Hepatocyte (in vitro differentiated cells): ENCODE measurements at regions not wholly inside any gene's neighbourhood (a gene's known extent, or its start where the extent isn't known, plus 50 kb on each side); places are given as distances from the start of the nearest gene placed in this dataset.
"Not testable (repeated sequence)": the region's sequence is repeated elsewhere in the genome, so short reads cannot be mapped to it uniquely, and the experiment has no call there.

Experiments
- DNase-seq: peaks from one replicate; pipeline ENCODE4 v3.0.0-alpha.2; 2016; ENCODE audit warnings: low spot score
- H2AFZ ChIP-seq: fragments of 200-600 bp; sonication (generic); 2 replicates; pipeline ENCODE4 v1.6.0; 2016; ENCODE audit warnings: antibody characterized with exemption, mild to moderate bottlenecking
- H3K27ac ChIP-seq: fragments of 200-600 bp; sonication (generic); 2 replicates; pipeline ENCODE4 v1.5.1; 2016; ENCODE audit warnings: mild to moderate bottlenecking
- H3K27me3 ChIP-seq: fragments of 200-600 bp; sonication (generic); 2 replicates; pipeline ENCODE4 v1.6.1; 2016
- H3K36me3 ChIP-seq: fragments of 200-600 bp; sonication (generic); replicated peaks from 2 replicates; pipeline ENCODE4 v1.5.1; 2016; ENCODE audit warnings: low read depth; ENCODE audit not compliant: insufficient read depth
- H3K4me1 ChIP-seq: fragments of 200-600 bp; sonication (generic); 2 replicates; pipeline ENCODE4 v1.5.1; 2016; ENCODE audit warnings: mild to moderate bottlenecking, moderate library complexity; ENCODE audit not compliant: insufficient read depth
- H3K4me2 ChIP-seq: fragments of 200-600 bp; sonication (generic); 2 replicates; pipeline ENCODE4 v1.6.0; 2016
- H3K4me3 ChIP-seq: fragments of 200-600 bp; sonication (generic); 2 replicates; pipeline ENCODE4 v1.5.1; 2016; ENCODE audit warnings: mild to moderate bottlenecking
- H3K79me2 ChIP-seq: fragments of 200-600 bp; sonication (generic); 2 replicates; pipeline ENCODE4 v1.6.0; 2017; ENCODE audit warnings: mild to moderate bottlenecking
- H3K9me2 ChIP-seq: fragments of 200-600 bp; sonication (generic); replicated peaks from 2 replicates; pipeline ENCODE4 v1.6.0; 2017; ENCODE audit warnings: mild to moderate bottlenecking; ENCODE audit not compliant: insufficient read depth
- H3K9me3 ChIP-seq: fragments of 200-600 bp; sonication (generic); 2 replicates; pipeline ENCODE4 v1.5.1; 2016; ENCODE audit warnings: low read depth, mild to moderate bottlenecking
- H4K20me1 ChIP-seq: fragments of 200-600 bp; sonication (generic); 2 replicates; pipeline ENCODE4 v1.6.0; 2016; ENCODE audit warnings: mild to moderate bottlenecking; ENCODE audit not compliant: insufficient read depth, poor library complexity, severe bottlenecking
- WGBS: methylation state at CpG from one replicate; pipeline ENCODE4 v1.1.6; 2016; ENCODE audit warnings: low lambda C conversion rate; ENCODE audit errors: missing lambda C conversion rate; 5-methylcytosine and 5-hydroxymethylcytosine counted together

- H3K36me3 ChIP-seq, H4K20me1 ChIP-seq, H3K4me3 ChIP-seq, H3K4me2 ChIP-seq, H3K9me3 ChIP-seq, DNase-seq, H3K4me1 ChIP-seq, H3K9me2 ChIP-seq, H3K27me3 ChIP-seq, H3K27ac ChIP-seq, H3K79me2 ChIP-seq, H2AFZ ChIP-seq: not testable (repeated sequence)
- 91% methylated on average over 4 of the region's 6 CpGs for WGBS
Observed at GRCh38 chr2:87315183-87315902, 293.7 kb upstream of the PLGLB1 start.

DNA sequence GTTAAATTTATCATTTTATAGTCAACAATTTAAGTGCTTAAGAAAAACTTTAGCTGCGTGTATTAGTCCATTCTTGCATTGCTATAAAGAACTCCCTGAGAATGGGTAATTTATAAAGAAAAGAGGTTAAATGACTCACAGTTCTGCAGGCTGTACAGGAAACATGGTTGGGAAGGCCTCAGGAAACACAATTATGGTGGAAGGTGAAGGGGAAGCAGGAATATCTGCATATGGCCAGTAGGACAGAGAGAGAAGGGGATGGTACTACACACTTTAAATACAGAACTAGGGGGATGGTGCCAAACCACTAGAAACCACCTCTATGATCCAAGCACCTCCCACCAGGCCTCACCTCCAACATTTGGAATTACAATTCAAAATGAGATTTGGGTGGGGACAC lies 295.5 kb upstream of the PLGLB1 start:
- not testable (repeated sequence) for H2AFZ ChIP-seq

GRCh38 chr2:87318814-87319491 lies 297.3 kb upstream of the PLGLB1 start:
- H3K27ac ChIP-seq, H3K9me2 ChIP-seq, H3K36me3 ChIP-seq, H3K4me2 ChIP-seq, DNase-seq, H3K27me3 ChIP-seq, H3K79me2 ChIP-seq, H3K9me3 ChIP-seq, H2AFZ ChIP-seq, H4K20me1 ChIP-seq, H3K4me1 ChIP-seq, H3K4me3 ChIP-seq: not testable (repeated sequence)
- 21% methylated on average over 1 of the region's 2 CpGs for WGBS

More for the DNA sequence above, 295.5 kb upstream of the PLGLB1 start:
- H3K4me3 ChIP-seq, H3K27ac ChIP-seq, H3K4me1 ChIP-seq, H3K36me3 ChIP-seq, H4K20me1 ChIP-seq, H3K4me2 ChIP-seq, H3K9me3 ChIP-seq, H3K27me3 ChIP-seq, H3K79me2 ChIP-seq, DNase-seq, H3K9me2 ChIP-seq: not testable (repeated sequence)
- WGBS: no CpG with 5 or more reads among the region's 1 CpG

DNA sequence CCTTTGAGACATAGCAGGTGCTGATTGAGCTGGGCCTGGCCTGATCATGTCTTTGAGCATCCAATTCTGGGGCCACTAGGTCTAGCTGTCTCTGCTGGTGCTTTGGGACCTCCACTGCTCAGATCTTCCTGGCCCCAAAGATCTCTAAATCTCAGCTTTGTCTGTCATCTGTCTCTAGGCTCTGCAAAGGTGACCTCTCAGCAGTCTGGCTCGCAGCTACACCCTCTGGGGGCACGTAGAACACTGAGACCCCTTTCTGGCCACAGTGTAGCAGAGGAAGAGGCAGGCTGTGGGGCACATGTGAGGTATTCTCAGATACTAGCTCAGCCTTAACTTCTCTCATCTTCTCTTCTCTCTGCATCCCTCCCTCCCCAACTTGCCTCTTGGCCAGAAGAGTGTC lies 298.1 kb upstream of the PLGLB1 start:
- not testable (repeated sequence) for H3K27ac ChIP-seq, H4K20me1 ChIP-seq, H2AFZ ChIP-seq, H3K79me2 ChIP-seq, H3K4me3 ChIP-seq, H3K9me3 ChIP-seq, H3K4me2 ChIP-seq, DNase-seq, H3K4me1 ChIP-seq, H3K36me3 ChIP-seq, H3K9me2 ChIP-seq, H3K27me3 ChIP-seq
- 97% methylated on average over 2 of the region's 2 CpGs for WGBS

- not testable (repeated sequence) for H3K9me2 ChIP-seq, H3K9me3 ChIP-seq, H3K27ac ChIP-seq, DNase-seq, H2AFZ ChIP-seq, H3K36me3 ChIP-seq, H3K4me1 ChIP-seq, H4K20me1 ChIP-seq, H3K4me3 ChIP-seq, H3K79me2 ChIP-seq, H3K27me3 ChIP-seq, H3K4me2 ChIP-seq
- WGBS: 91% methylated on average over 7 of the region's 9 CpGs
Observed at GRCh38 chr2:87321201-87321600, 299.6 kb upstream of the PLGLB1 start.

DNA sequence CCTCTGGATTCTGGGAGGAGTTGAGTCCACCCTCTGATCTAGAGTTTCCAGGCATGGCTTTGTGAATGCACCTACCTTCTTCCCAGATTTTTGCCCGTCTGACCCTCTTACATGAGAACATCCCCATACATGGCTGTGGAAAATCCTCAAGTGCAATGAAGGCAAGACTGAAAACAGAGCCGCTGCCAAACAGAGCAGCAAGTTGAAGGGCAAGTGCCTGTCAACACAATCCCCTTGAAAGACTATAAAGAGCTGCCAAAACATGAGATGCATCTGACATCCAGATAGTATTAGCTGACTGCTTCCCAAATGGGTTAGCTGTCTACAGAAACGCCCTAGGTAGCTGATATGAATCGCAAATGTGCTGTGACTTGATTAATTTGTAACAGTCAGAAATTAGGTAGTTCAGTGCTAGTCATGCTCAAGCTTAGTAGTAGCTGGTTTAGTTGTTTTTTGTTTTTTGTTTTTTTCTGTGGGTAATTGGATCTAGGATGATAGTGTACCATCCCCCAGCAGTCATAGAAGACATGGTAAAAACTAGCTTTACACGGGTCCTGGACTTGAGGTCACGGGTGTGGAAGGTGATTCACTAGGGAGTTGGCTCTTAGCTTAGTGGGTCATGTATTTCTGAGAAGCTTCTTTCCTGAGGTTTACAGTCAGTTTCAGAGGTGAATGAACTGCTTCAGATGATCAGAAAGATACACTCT lies 302.8 kb upstream of the PLGLB1 start:
- H3K79me2 ChIP-seq, H3K36me3 ChIP-seq, H2AFZ ChIP-seq, DNase-seq, H3K4me2 ChIP-seq, H3K9me3 ChIP-seq, H4K20me1 ChIP-seq, H3K4me1 ChIP-seq, H3K9me2 ChIP-seq, H3K27ac ChIP-seq, H3K4me3 ChIP-seq, H3K27me3 ChIP-seq: not testable (repeated sequence)
- 75% methylated on average over 6 of the region's 6 CpGs for WGBS

DNA sequence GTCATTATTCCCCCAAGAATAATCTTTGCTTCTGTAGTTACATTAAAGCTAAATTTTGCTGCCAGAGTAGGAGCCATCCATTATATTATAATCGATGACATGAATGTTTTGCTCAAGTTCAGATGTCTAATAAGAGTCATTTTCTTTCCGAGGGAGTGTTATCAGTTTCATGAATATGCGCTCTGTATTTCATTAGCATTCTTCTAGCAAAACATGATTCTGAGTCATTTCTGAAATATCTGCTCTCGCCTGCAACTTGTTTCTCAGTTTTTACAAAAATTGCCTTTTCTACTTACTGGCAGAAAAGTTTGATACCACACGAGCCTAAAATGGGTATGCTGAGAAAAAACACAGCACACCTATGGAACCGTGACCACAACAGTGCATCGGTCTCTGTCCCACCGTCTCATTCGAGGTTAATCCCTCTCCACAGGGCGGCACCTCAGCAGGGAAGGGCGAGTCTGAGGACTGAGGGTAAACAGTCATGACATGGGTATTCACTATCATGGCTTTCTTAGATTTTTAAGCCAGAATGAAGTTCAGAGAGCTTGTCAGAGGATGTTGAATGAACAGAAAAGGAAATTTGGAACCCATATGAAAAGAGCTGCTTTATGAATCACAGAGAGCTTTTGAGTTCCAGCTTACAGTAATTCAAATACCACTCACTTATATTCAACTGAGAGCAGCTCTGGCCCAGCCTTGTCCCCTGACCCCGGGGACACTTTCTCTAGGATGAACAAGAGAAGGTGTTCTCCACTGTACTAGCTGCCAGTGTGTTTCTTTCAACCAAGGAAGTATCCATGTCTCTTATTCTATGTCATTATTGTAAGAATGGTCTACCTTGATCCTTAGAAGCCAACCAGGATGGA lies 303.6 kb upstream of the PLGLB1 start:
- H3K36me3 ChIP-seq, H3K27me3 ChIP-seq, H3K4me2 ChIP-seq, H3K4me3 ChIP-seq, H3K27ac ChIP-seq, H2AFZ ChIP-seq, H3K79me2 ChIP-seq, H4K20me1 ChIP-seq, H3K9me3 ChIP-seq, H3K9me2 ChIP-seq, DNase-seq, H3K4me1 ChIP-seq: not testable (repeated sequence)
- WGBS: 74% methylated on average over 2 of the region's 12 CpGs

- not testable (repeated sequence) for H3K27ac ChIP-seq, H3K9me3 ChIP-seq, H3K4me3 ChIP-seq, H3K36me3 ChIP-seq, H3K79me2 ChIP-seq, H3K9me2 ChIP-seq, H3K4me1 ChIP-seq, H2AFZ ChIP-seq, H3K4me2 ChIP-seq, H3K27me3 ChIP-seq, H4K20me1 ChIP-seq, DNase-seq
- 89% methylated on average over 2 of the region's 2 CpGs for WGBS
Observed at GRCh38 chr2:87325911-87326294, 304.3 kb upstream of the PLGLB1 start.
